Astrocyte of the cerebellum (primary cell): ENCODE measurements at regions not wholly inside any gene's neighbourhood (a gene's known extent, or its start where the extent isn't known, plus 50 kb on each side); places are given as distances from the start of the nearest gene placed in this dataset.

Experiments used
- DNase-seq: peaks from one replicate; pipeline ENCODE4 v3.0.0-alpha.2; 2011; ENCODE audit warnings: low read depth
- H3K4me3 ChIP-seq: 2 replicates; pipeline ENCODE4 v1.5.1; 2011; ENCODE audit warnings: mild to moderate bottlenecking, low read depth, low read length, moderate library complexity
- in situ Hi-C: cut with HindIII; loops from 2 replicates; pipeline ENCODE4 v1.10.0; 2017; ENCODE audit warnings: low sequenced_read_pairs
- TF ChIP-seq, protein P1 (sequence below): IDR thresholded peaks from 2 replicates; pipeline ENCODE4 v1.5.1; 2012; ENCODE audit warnings: low read length, low read depth, moderate library complexity, mild to moderate bottlenecking; ENCODE audit errors: missing control alignments

DNA sequence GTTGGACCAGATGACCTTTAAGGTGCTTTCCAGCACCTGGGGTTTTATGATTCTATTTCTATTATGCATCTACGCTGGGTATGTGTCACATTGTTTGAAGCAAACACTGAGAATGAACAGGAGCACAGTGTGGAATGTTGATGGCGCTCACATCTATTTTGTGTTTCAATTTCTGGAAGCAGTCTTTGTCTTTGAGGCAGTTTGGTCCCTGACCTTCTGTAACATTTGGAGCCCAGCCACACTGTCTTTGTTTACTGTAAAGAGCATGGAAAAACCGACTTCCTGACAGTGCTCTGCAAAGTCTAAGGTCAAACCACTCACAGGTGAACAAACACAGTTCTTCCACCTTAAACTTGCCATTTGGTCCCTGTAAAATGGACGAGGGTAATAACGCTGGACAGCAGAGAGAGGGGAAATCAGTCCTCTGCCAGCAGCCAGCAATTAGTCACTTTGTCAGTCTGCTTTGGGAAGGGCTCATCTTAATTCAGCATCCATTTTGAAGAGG lies 155.5 kb downstream of the PRL start:
- no peak overlapping the region for H3K4me3 ChIP-seq
- in situ Hi-C loops, result no loop called here
- TF ChIP-seq, protein P1, sequence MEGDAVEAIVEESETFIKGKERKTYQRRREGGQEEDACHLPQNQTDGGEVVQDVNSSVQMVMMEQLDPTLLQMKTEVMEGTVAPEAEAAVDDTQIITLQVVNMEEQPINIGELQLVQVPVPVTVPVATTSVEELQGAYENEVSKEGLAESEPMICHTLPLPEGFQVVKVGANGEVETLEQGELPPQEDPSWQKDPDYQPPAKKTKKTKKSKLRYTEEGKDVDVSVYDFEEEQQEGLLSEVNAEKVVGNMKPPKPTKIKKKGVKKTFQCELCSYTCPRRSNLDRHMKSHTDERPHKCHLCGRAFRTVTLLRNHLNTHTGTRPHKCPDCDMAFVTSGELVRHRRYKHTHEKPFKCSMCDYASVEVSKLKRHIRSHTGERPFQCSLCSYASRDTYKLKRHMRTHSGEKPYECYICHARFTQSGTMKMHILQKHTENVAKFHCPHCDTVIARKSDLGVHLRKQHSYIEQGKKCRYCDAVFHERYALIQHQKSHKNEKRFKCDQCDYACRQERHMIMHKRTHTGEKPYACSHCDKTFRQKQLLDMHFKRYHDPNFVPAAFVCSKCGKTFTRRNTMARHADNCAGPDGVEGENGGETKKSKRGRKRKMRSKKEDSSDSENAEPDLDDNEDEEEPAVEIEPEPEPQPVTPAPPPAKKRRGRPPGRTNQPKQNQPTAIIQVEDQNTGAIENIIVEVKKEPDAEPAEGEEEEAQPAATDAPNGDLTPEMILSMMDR, result no peak
- no peak for DNase-seq

DNA sequence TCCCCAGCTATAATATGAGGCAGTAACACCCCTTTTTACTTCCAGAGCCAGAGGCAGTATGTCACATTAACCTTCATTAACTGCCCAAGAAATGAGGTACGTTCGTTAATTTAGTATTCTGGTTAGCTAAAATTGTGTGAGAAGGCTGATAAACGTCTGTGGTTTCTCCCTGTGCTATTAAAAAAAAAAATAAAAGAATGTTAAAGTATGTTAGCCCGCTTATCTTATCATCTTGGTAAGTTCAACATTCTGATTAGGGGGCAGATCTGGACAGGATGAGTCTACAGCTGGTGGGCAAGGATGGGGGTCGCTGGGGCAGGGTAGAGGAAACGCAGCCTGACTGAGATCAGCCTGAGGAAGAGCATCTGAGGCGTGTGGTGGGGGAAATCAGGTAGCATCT lies 154.0 kb downstream of the PRL start:
- no peak for DNase-seq
- TF ChIP-seq, protein P1, result no peak
- no peak overlapping the region for H3K4me3 ChIP-seq
- in situ Hi-C loops, result no loop called here

DNA sequence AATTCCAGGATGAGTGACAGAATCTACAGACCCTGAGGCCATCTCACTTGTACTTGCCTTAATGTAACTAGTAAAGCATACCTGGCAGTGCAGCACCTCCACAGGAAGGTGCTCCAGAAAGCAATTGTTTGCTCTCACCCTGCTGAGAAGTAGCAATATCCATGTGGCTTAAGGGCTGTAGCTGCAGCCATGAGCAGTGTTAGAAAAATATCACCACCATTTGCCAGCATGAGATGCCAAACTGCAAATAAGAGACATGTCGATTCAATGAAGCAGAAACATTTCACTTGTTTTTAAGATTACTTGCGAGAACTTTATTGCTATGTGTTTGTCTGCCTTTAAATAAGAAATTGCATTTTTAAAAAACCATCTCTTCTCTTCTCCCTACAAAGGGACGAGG lies 151.5 kb downstream of the PRL start:
- no peak overlapping the region for H3K4me3 ChIP-seq
- DNase-seq, result no peak
- TF ChIP-seq, protein P1, result no peak
- in situ Hi-C loops, result no loop called here

DNA sequence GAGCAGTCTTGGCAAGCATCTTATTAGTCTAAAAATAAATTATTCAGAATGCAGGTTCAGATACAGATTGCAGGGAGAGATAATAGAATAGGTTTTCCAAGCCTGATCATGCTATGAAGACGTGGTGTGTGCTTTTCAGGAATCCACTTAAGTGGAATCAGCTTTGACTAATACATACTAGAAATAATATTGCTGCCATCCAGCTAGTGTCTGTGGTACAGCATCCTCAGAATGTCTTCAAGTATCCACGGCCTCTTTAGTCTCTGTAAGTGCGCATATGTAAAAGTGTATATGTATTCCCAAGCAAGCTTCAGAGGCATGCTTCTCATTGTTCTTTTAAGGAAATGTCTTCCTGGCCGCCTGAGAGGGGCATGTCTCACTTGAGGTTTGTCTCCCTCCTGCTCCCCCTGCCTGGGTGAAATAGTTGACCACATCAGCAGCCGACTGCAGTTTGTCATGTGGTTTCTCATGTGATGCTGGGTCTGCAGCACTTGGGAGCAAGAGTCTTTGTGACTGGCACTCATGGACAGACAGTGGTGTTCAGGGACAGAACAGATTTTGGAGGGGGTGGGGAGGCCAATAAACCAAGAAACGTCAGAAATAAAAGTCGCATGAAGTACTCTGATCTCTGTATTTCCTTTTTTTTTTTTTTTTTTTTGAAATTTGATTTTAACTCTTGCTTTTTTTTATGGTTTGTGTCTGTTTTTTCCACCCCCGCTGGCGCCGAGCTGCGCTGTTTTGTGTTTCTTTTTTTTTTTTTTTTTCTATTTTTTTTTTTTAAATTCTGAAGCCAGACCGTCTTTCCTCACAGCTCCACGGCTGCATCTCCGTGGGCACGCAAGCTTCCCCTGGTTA lies 150.8 kb downstream of the PRL start:
- TF ChIP-seq, protein P1, result peak; percentile 23
- peak; percentile 37 for DNase-seq
- no peak overlapping the region for H3K4me3 ChIP-seq
- in situ Hi-C loops, result no loop called here

DNA sequence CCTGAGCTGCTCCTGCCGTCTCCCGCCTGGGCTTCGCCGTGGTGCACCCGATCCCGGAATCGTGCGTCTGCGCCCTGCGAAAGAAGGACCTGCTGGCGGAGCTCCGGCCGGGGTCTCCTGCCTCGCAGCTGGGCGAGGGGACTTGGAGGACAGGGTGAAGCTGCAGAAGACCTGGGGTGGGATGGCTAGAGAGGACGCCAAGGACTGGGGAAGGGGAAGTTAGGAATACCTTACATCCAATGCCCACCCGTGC lies 150.2 kb downstream of the PRL start:
- in situ Hi-C loops, result no loop called here
- no peak for DNase-seq
- TF ChIP-seq, protein P1, result no peak
- H3K4me3 ChIP-seq, result no peak overlapping the region

DNA sequence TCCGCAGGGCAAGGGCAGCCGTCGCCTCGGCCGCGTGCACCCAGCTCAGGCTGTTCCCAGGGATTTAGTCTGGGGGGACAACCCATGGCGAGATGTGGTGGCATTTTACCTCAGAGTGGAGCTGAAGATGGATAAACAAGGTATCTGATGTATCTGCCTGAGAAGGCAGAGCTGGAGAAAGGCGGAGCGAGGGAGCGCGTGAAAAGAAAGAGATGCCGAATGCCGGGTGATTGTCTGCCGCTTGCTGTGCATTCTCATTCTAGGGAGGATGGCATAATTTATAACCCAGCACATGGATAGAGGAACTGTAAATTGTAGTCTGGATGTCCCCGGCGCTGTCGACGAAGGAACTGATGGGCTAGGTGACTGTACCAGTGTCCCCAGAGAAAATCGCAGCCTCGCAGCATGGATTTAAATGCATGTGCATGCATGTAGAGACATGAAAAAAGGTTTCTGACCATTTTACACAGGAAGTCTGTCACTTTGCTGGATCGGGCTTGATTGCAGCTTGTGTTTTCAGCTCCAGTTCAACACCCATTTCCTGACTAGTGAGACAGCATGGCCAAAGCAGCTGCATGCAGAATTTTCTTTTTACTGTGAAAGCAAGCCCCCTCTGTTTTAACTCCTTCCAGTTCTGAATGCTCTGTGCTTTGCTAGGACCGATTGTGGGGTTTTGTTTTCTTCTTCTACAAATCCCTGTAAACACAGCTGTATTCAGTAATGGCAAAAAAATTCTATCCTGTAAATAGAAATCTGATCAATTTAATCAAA lies 149.7 kb downstream of the PRL start:
- in situ Hi-C loops, result no loop called here
- TF ChIP-seq, protein P1, result no peak
- DNase-seq, result no peak
- no peak overlapping the region for H3K4me3 ChIP-seq
